Memory B cell (primary cell): ENCODE measurements at regions not wholly inside any gene's neighbourhood (a gene's known extent, or its start where the extent isn't known, plus 50 kb on each side); places are given as distances from the start of the nearest gene placed in this dataset.

Source experiments
- ATAC-seq: fragments of 150-1000 bp; cut with Tn5 transposase; 2 replicates; pipeline ENCODE4 v1.10.0; 2021; ENCODE audit warnings: low read depth, mild to moderate bottlenecking, moderate library complexity
- DNase-seq, 2 donors: peaks; one replicate each; pipeline ENCODE4 v3.0.0; 2022; ENCODE audit warnings: low spot score in 2 of 2
- H3K27ac Mint-ChIP-seq: one replicate; pipeline ENCODE4 v1.8.0; 2022; ENCODE audit warnings: mild to moderate bottlenecking, moderate library complexity, mixed read lengths
- H3K27me3 Mint-ChIP-seq: one replicate; pipeline ENCODE4 v1.8.0; 2022; ENCODE audit warnings: mixed read lengths
- H3K36me3 Mint-ChIP-seq: one replicate; pipeline ENCODE4 v1.8.0; 2022; ENCODE audit warnings: mild to moderate bottlenecking, mixed read lengths
- H3K4me1 Mint-ChIP-seq: one replicate; pipeline ENCODE4 v1.8.0; 2022; ENCODE audit warnings: mixed read lengths
- H3K4me3 Mint-ChIP-seq: one replicate; pipeline ENCODE4 v1.8.0; 2022; ENCODE audit warnings: mild to moderate bottlenecking, moderate library complexity, mixed read lengths
- H3K9me3 Mint-ChIP-seq: one replicate; pipeline ENCODE4 v1.8.0; 2022; ENCODE audit warnings: mixed read lengths

- peaks cover 3% of the 10 kb centered on the region for H3K4me1 Mint-ChIP-seq
- H3K36me3 Mint-ChIP-seq: no peaks in the 10 kb centered on the region
- no peak for DNase-seq
- H3K27me3 Mint-ChIP-seq: peaks cover 22% of the 10 kb centered on the region
- ATAC-seq: no peak
- H3K9me3 Mint-ChIP-seq: peaks cover 6% of the 10 kb centered on the region
- no peak overlapping the region for H3K27ac Mint-ChIP-seq
- no peak overlapping the region for H3K4me3 Mint-ChIP-seq
These were observed 182.8 kb downstream of the SEC23IP start for GRCh38 chr10:120075349-120075748.

DNA sequence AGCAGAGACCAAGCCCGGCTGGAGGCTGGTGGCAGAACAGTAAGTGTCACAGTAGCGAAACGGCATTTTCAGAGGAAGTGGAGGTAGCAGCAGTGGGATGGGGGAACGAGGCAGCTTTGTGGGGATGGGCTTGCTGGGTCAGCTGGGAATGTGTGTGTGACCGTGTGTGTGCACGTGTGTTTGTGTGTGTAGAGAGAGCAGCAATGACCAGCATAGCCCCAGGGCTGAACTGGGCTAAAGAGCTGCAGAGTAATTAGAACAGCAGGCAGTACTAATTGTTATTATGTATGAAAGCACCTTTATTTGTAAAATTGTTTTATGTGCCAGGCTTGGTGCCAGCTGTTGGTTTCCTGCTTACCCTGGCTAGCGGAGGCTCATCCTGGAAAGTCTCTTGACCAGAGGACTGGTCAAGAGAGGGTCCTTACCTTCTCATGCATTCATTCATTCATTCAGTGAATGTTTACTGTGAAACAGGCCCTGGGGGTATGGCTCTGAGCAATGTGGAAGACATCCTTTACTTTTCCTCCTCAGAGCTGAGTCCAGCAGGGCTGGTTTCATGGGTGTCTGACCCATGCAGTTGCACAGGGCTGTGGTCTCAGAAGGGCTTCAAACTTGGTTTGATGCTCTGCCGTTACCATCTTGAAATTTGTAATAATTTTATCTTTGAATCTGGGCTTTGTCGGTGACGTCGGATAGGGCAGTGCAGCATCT is 184.6 kb downstream of the SEC23IP start:
- no peaks in the 10 kb centered on the region for H3K36me3 Mint-ChIP-seq
- H3K4me1 Mint-ChIP-seq: peaks cover 3% of the 10 kb centered on the region
- ATAC-seq (no peak), DNase-seq (no peak)
- peaks cover 24% of the 10 kb centered on the region for H3K27me3 Mint-ChIP-seq
- H3K27ac Mint-ChIP-seq: no peak overlapping the region
- no peak overlapping the region for H3K4me3 Mint-ChIP-seq
- peaks cover 6% of the 10 kb centered on the region for H3K9me3 Mint-ChIP-seq

- ATAC-seq (no peak), DNase-seq (no peak)
- Mint-ChIP-seq H3K9me3 (peaks cover 6% of the 10 kb centered on the region), H3K4me3 (no peak overlapping the region), H3K36me3 (no peaks in the 10 kb centered on the region), H3K27ac (no peak overlapping the region), H3K27me3 (peaks cover 24% of the 10 kb centered on the region), H3K4me1 (peaks cover 3% of the 10 kb centered on the region)
These were observed 185.4 kb downstream of the SEC23IP start for GRCh38 chr10:120077707-120078492.

- Mint-ChIP-seq H3K27ac (no peak overlapping the region), H3K27me3 (peaks cover 11% of the 10 kb centered on the region), H3K9me3 (peaks cover 5% of the 10 kb centered on the region), H3K36me3 (no peaks in the 10 kb centered on the region), H3K4me3 (no peak overlapping the region), H3K4me1 (no peaks in the 10 kb centered on the region)
- DNase-seq (no peak), ATAC-seq (no peak)
These were observed 192.7 kb downstream of the SEC23IP start for GRCh38 chr10:120085096-120085796.

GRCh38 chr10:120086066-120086465 is 193.5 kb downstream of the SEC23IP start:
- Mint-ChIP-seq H3K9me3 (peaks cover 5% of the 10 kb centered on the region), H3K27ac (no peak overlapping the region), H3K4me1 (no peaks in the 10 kb centered on the region), H3K4me3 (no peak overlapping the region), H3K27me3 (peaks cover 10% of the 10 kb centered on the region), H3K36me3 (no peaks in the 10 kb centered on the region)
- ATAC-seq: no peak
- DNase-seq: no peak

GRCh38 chr10:120087109-120087508 is 194.6 kb downstream of the SEC23IP start:
- Mint-ChIP-seq H3K4me1 (no peaks in the 10 kb centered on the region), H3K27ac (no peak overlapping the region), H3K27me3 (peaks cover 9% of the 10 kb centered on the region), H3K36me3 (no peaks in the 10 kb centered on the region), H3K9me3 (peaks cover 5% of the 10 kb centered on the region), H3K4me3 (no peak overlapping the region)
- DNase-seq: no peak
- ATAC-seq: no peak

DNA sequence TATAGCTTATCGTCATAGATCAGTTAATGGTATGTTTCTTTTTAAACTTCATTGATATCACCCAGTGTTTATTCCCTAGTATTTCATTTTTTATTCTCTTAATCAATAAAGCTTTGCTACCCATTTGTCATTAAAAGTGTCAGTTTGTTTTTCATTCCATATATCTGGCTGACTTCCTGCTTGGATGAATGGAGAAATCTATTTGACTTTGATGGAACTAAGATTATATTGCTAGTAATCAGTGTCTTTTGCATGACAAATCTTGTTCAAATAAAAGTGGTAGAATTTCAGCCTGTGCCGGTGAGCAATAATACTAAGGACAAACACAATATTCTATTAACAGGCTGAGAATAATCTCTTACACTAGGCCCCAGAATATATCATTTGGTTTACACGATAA is 203.3 kb downstream of the SEC23IP start:
- peaks cover 2% of the 10 kb centered on the region for H3K9me3 Mint-ChIP-seq
- no peak overlapping the region for H3K27ac Mint-ChIP-seq
- DNase-seq (no peak), ATAC-seq (no peak)
- no peaks in the 10 kb centered on the region for H3K36me3 Mint-ChIP-seq
- peaks cover 4% of the 10 kb centered on the region for H3K27me3 Mint-ChIP-seq
- no peaks in the 10 kb centered on the region for H3K4me1 Mint-ChIP-seq
- no peak overlapping the region for H3K4me3 Mint-ChIP-seq

DNA sequence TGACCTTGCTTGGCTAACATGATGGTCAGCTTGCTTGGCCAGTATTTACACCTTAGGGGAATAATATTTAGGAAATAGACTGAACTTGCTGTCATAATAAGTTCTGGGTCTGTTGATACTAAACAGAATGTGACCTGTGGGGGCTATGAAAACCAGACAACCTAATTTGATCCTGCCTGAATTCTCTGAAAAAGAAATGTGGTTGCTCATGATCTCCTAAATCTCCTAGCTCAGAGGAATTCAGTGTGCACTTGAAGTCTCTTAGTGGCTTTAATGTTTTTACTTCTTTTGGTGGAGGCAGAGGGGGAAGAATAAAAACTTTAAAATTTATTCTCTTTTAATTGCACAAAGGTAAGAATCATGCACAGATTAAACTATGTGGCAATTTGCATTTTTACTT is 205.2 kb downstream of the SEC23IP start:
- ATAC-seq (no peak), DNase-seq (no peak)
- no peaks in the 10 kb centered on the region for H3K4me1 Mint-ChIP-seq

DNA sequence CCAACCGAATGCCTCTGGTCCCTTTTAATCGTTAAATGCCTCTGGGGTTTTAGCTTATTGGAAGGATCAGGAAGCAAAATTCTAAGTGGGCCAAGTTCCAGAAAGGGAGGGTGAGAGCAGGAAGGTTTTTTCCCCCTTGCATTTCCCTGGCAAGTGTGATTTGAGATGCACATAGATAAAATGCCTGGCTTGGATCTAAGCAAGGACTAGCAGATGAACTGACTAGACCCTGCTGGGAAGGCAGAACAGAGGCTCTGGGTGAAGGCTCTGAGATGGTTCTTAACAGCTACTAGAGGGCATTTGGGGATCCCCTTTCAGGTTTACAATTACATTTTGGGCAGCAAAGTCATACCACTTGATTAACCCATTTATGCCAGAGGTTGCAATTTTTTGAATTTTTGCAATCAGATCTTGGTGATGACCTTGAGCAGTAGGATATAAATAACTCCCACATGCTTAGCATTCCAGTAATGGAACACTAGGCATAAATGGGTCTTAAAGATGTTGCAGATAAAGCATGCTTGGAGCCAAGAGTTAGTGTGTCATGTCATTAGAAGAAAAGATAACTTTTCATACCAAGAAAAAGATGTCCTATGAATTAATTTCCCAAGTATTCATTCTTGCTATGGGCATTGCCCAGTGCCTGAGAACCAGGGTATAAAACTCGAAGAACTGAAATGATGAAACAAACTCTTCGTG is 205.9 kb downstream of the SEC23IP start:
- H3K4me1 Mint-ChIP-seq: no peaks in the 10 kb centered on the region
- H3K27me3 Mint-ChIP-seq: peaks cover 9% of the 10 kb centered on the region
- DNase-seq (no peak), ATAC-seq (no peak)
- no peak overlapping the region for H3K4me3 Mint-ChIP-seq
- H3K36me3 Mint-ChIP-seq: no peaks in the 10 kb centered on the region
- H3K27ac Mint-ChIP-seq: no peak overlapping the region
- peaks cover 2% of the 10 kb centered on the region for H3K9me3 Mint-ChIP-seq

More for the DNA sequence above, 205.2 kb downstream of the SEC23IP start:
- Mint-ChIP-seq H3K4me3 (no peak overlapping the region), H3K27me3 (peaks cover 9% of the 10 kb centered on the region), H3K36me3 (no peaks in the 10 kb centered on the region), H3K9me3 (peaks cover 2% of the 10 kb centered on the region), H3K27ac (no peak overlapping the region)

- no peaks in the 10 kb centered on the region for H3K9me3 Mint-ChIP-seq
- DNase-seq: no peak
- H3K27ac Mint-ChIP-seq: no peak overlapping the region
- no peaks in the 10 kb centered on the region for H3K4me1 Mint-ChIP-seq
- peaks cover 9% of the 10 kb centered on the region for H3K27me3 Mint-ChIP-seq
- ATAC-seq: no peak
- H3K36me3 Mint-ChIP-seq: no peaks in the 10 kb centered on the region
- H3K4me3 Mint-ChIP-seq: no peak overlapping the region
These were observed 211.4 kb downstream of the SEC23IP start for GRCh38 chr10:120103738-120104560.

GRCh38 chr10:120105001-120105400 is 212.5 kb downstream of the SEC23IP start:
- Mint-ChIP-seq H3K4me3 (no peak overlapping the region), H3K36me3 (no peaks in the 10 kb centered on the region), H3K27ac (no peak overlapping the region), H3K9me3 (no peaks in the 10 kb centered on the region), H3K4me1 (no peaks in the 10 kb centered on the region), H3K27me3 (peaks cover 5% of the 10 kb centered on the region)
- ATAC-seq (no peak), DNase-seq (no peak)

GRCh38 chr10:120105492-120105891 is 213.0 kb downstream of the SEC23IP start:
- Mint-ChIP-seq H3K4me3 (no peak overlapping the region), H3K27me3 (peaks cover 7% of the 10 kb centered on the region), H3K27ac (no peak overlapping the region), H3K36me3 (no peaks in the 10 kb centered on the region), H3K9me3 (no peaks in the 10 kb centered on the region), H3K4me1 (no peaks in the 10 kb centered on the region)
- ATAC-seq (no peak), DNase-seq (no peak)

DNA sequence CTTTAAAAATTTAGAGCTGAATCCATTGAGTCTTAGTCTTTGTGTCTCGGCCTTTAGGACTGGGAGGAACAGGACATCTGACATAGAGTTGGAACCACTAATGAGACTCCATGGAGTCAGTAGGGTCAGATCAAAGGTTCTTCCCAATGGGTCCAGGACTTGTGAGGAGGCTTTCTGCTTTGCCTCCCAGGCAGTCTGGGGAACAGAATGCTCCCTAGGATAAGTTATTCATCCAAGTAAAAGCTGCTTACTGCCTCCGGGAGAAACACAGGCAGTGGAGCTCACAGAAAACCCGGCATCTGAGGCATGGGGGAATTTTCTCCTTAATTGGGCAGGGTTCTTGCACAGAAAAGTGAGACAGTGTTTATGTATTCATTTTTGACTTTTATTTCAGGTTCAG is 216.4 kb downstream of the SEC23IP start:
- H3K27me3 Mint-ChIP-seq: peaks cover 7% of the 10 kb centered on the region

More for the DNA sequence above, 216.4 kb downstream of the SEC23IP start:
- H3K27ac Mint-ChIP-seq: no peak overlapping the region
- no peaks in the 10 kb centered on the region for H3K36me3 Mint-ChIP-seq
- H3K4me1 Mint-ChIP-seq: no peaks in the 10 kb centered on the region
- DNase-seq (no peak), ATAC-seq (no peak)
- no peaks in the 10 kb centered on the region for H3K9me3 Mint-ChIP-seq
- H3K4me3 Mint-ChIP-seq: no peak overlapping the region
